G401 (cell line): ENCODE measurements at regions not wholly inside any gene's neighbourhood (a gene's known extent, or its start where the extent isn't known, plus 50 kb on each side); places are given as distances from the start of the nearest gene placed in this dataset.

ENCODE experiments used
- DNase-seq: peaks from one replicate; pipeline ENCODE4 v3.0.0-alpha.2; 2015; ENCODE audit warnings: low spot score
- in situ Hi-C: cut with HindIII; loops from 2 replicates; pipeline ENCODE4 v1.10.0; 2016; ENCODE audit warnings: low sequenced_read_pairs, mixed read lengths

DNA sequence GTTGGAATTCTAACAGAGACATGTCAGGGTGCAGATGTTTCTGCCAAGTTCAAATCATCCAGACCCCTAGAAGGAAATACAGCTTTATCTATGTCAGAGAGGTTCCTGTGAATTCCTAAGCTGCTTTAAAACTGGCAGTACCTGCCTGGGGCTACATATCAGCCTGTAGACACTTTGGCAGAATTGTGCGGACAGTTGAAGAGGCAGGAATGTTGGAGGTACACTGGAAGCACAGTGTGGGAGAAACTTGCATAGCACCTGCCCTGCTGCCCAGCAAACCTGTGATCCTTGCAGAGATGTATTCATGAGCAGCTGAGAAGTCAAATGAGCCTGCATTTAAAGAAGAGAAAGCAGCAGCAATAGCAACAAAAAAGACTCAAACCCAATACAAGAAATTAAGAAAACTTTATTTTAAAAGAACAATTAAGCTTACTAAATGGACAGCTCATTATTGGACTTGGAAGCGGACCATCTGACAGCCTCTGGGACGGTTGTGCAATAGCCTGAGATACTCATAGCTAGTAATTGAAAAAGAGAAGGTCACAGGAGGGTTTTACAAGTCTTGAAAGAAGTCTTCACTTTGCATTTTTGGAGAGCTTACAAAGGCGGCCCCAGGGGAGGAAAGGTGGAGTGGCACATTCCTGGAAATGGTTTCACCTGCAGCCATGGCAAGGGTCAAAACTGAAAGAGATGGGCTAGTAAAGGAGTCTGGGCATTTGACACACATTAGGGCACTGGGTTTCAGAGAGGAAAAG lies 280.9 kb upstream of the FLRT2 start:
- in situ Hi-C loops: no loop called here
- no peak for DNase-seq

- DNase-seq: no peak
- in situ Hi-C loops: no loop called here
Measured at GRCh38 chr14:85250414-85251189, 279.3 kb upstream of the FLRT2 start.

- DNase-seq: no peak
- in situ Hi-C loops: no loop called here
Measured at GRCh38 chr14:85252011-85252410, 277.9 kb upstream of the FLRT2 start.

DNA sequence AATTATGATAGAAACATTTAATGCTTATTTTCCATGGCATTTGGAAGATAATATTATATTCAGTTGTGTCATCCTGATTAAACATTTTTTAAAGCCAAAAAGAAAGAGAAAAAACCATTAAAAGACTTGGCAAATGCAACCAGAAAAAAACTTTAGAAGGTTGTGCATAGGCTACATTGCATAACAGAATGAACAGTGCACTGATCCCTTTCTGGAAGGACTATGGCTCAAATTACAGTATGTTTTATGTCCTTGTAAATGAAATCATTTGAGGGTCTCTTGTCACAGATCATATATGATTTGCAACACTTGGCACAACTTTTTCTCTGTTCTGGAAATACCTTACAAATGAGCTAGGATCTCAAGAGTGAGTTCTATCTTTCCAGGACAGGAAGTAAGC lies 275.2 kb upstream of the FLRT2 start:
- no peak for DNase-seq
- in situ Hi-C loops: no loop called here

DNA sequence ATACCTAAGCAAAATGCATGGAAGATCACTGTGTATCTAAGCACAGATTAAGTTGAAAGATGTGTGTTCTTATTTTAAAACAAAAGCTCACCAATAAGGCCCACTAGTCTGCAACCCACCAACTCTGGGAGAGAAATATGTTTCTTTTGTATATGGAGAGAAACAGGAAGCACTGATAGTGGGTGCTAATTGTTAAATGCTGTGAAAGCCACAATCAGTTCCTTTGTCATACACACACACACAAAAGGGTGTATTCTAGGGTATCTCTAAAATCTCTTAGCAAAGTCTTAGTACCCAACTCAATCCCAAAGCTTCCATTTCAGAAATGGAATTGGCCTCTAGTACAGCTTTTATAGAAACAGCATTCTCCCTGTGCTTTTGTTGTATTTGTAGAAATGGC lies 272.7 kb upstream of the FLRT2 start:
- in situ Hi-C loops: no loop called here
- DNase-seq: no peak

GRCh38 chr14:85263916-85264675 lies 265.8 kb upstream of the FLRT2 start:
- DNase-seq: no peak
- in situ Hi-C loops: no loop called here

DNA sequence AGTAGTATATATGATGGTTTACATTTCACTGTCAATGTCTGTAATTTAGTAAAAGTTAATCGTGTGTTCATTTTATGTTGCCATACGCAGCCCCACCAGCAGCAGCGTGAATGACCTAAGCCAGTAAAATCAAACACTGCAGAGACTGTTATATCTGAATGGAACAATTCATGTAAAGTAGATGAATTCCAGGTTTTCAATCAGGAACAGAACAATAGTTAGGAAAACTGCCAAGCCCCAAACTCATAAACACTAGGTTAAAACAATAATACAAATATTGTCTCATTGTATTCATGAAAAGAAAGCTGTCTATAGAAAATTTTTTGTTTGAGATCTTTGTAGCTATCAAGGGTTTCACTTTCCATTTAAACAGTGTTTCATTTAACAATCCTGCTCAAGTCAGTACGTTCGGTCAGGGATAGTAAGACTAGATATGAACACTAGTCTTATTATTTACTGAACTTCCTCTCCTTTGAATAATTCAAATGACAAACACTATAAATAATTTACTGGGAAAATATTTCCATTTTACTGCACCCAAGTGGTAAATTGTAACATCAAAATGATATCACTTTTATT lies 256.8 kb upstream of the FLRT2 start:
- no peak for DNase-seq
- in situ Hi-C loops: no loop called here

DNA sequence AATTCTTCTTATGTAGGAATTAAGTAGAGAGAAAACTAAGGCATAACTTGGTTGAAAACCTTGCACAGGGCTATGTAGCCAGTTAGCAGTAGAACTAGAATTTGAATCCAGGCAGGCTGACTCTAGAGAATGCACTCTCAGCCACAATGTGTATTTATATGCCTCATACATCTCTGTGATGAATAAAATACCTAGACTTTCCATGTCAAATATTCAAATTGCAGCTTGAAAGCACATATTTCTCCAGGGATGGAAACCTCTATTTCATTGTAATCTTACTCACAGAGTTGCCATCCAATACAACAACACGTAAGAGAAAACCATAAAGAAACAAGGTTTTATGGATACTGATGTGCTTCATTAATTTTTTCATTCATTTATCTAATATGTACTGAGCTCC lies 256.0 kb upstream of the FLRT2 start:
- in situ Hi-C loops: no loop called here

DNA sequence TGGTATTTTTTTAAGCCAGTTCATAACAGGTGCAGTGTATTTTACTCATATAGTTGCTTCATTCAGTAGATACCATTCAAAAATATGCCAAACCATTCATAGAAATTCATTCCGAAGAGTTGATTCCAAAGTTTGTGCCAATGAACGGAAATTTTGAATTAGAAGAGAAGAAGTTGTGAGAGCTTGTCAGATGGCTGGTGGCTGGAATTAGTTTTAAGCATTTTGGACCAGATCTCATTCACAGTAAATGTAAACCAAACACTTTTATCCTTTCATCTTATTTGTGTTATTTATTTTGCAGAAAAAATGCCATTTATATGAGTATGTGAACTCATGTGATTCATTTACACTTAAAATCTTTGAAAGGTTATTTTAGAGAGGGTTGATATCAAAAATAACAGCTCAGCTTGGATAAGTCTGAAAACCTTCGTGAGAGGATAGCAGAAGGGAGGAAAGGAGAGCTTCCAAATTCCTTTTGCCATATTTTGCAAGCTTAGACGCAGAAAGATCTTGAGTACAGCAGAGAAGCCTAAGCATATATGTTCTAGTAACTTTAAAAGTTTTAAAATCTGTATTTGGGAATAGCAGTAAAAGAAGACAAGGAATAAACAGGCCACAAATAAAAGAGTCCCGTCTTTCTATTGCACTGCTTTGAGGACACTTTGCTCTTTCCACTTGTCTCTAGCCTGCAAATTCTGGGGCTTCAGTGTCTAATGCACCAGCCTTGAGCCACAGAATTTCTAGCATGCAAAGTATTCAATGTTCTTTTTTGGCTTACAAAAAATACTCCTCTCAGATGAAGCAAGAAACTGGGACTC lies 253.6 kb upstream of the FLRT2 start:
- in situ Hi-C loops: no loop called here
- no peak for DNase-seq

More for the DNA sequence above, 256.0 kb upstream of the FLRT2 start:
- DNase-seq: no peak

GRCh38 chr14:85276979-85277228 lies 253.0 kb upstream of the FLRT2 start:
- in situ Hi-C loops: no loop called here

DNA sequence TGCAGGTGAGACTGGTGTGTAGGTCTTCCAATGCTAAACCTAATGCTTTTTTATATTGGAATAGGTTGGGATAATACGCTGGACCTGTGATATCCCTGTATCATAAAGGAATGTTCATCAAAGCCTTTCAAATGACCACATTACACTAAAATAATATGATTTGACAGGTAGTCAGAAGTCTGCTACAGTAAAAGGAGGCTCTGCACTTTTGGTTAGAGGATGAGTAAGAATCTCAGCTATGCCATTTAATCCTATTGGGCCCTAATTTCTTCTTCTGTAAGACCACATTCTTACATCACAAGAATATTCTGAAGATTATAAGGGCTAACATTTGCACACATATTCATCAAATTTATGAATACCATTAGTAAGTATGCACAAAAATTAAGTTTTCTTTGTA lies 250.5 kb upstream of the FLRT2 start:
- in situ Hi-C loops: no loop called here
- DNase-seq: no peak

More at GRCh38 chr14:85276979-85277228, 253.0 kb upstream of the FLRT2 start:
- no peak for DNase-seq

- in situ Hi-C loops: no loop called here
- no peak for DNase-seq
Measured at GRCh38 chr14:85280074-85280473, 249.9 kb upstream of the FLRT2 start.

DNA sequence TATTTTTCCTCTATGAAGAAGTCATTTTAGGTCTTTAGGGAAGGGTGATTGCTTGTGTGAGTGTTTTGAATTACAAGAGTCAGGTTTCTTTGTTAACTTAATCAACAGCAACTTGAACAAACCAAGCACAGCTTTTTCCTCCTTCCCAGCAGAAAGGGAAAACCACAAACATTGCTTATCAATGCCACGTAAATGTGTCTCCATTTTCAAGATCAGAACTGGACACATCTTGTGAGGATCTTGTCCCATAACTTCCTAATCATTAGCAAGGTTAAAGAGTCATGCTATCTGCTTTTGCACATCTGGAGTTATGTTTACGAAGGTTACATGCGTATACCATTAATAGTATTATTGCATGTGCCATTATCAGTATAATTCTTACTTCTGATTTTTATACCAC lies 248.0 kb upstream of the FLRT2 start:
- in situ Hi-C loops: no loop called here
- no peak for DNase-seq

DNA sequence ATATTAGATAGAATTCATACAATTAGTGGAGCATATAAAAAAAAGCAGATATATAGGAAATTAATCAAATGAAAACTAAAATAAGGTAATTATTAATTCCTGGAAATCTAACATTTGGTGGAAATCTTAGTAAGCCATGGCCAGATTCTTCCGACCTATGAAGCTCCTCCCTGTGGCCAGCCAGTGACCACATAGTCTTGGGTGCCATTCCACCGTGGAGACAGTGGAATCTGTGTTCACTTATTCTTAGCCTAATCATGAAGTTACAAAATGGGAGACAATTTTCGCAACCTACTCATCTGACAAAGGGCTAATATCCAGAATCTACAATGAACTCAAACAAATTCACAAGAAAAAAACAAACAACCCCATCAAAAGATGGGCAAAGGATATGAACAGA lies 241.9 kb upstream of the FLRT2 start:
- in situ Hi-C loops: no loop called here
- no peak for DNase-seq

DNA sequence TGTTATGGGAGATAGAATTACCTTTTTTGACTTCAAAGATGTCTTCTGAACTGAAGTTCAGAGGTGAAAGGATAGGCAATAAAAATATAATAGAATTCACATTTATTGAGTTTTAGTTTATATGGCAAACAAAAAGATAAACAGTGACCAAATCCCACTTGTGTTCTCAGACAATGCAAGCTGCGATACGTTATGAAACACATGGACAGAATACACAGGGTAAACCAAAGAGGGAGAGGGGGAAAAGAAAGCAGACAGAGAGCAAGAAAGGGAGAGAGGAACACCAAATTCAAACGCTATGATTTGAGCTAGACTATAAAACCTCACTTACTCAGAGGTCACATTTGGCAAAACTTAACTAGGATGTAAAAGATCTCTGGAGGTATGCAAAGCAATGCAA lies 238.2 kb upstream of the FLRT2 start:
- no peak for DNase-seq
- in situ Hi-C loops: no loop called here

DNA sequence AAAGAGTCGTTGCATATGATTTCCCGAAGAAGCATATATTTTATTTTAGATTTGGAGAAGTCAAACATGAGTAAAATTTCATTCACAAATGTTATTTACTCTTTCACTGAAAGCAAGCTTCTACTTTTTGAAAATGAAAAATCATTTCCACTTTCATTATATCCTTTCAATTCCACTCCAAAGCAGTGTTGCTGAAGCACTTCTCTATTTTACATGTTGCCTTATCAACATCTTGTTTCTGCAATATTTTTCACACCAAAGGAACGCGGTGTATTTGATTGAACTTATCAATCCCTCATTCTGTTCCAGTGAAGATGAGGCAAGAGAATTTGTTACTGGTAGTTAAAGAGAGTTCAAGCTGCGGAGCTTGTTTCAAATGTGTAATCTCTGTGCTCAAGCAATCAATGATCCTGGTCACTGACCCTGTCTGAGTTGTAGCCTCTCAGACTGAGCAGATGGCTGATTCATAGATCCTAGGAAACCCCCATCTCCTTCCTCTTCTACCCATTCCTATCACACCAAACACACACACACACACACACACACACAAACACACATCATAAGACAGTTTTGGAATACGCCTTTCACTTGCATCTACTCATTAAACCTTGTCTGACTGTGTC lies 236.2 kb upstream of the FLRT2 start:
- in situ Hi-C loops: no loop called here

GRCh38 chr14:85295318-85295717 lies 234.6 kb upstream of the FLRT2 start:
- in situ Hi-C loops: no loop called here
- DNase-seq: no peak

More for the DNA sequence above, 236.2 kb upstream of the FLRT2 start:
- no peak for DNase-seq

GRCh38 chr14:85296456-85297210 lies 233.3 kb upstream of the FLRT2 start:
- in situ Hi-C loops: no loop called here
- DNase-seq: no peak
